ENCODE measurements at regions not wholly inside any gene's neighbourhood (a gene's known extent, or its start where the extent isn't known, plus 50 kb on each side); places are given as distances from the start of the nearest gene placed in this dataset.

DNA sequence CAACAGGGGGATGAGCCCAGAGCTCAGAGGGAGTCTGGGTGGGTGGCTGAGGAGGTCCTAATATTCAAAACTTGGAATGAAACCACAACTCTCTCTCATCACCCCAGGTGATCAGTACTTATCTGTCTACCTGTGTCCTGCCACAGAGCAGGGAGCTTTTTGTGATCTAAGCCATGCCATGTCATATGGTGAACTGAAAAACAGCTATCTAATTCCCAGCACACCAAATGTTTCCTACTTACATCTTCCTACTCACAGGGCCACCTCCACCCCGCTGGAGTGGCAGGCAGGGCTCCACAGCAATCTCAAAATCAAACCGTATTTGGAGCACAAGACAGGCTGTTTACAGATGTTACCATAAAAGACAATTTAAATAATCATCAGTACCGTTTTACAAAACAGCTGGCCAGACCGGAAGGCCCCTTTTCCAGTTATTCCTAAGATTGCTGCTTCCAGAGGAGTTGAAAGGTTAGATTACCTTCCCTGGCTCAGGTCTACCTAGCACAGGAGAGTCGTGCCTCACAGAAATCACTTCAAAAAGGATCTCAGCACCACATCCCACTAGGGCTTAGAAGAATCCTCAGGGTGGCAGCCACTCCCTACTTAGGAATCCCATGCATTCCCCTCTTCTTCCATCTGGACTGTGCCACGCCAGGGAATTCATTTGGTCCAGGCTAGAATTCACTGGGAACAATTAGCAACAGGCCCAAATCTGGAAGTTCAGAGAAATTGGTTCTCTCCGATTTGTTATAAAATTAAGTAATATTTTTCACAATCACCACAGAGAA lies 226.6 kb upstream of the IL12A start:
- Histone ChIP-seq H3K27me3 (ENCODE audit: insufficient read depth) (peaks cover 10% of the 10 kb centered on the region; the same call in 1 of the 2 replicates), H3K27ac (ENCODE audit: low read depth) (no peak overlapping the region), H3K36me3 (ENCODE audit: insufficient read depth) (no peaks in the 10 kb centered on the region), H3K4me2 (peak overlapping the region; percentile 97), H2AFZ (no peak overlapping the region), H3K9me2 (ENCODE audit: insufficient read depth) (0 out of 2 replicates have a peak, but pooled peaks cover 3% of the 10 kb centered on the region), H3K79me2 (replicated peaks; ENCODE audit: insufficient read depth) (peaks cover 8% of the 10 kb centered on the region; the same call in 1 of the 2 replicates), H4K20me1 (replicated peaks; ENCODE audit: insufficient read depth) (peaks cover 8% of the 10 kb centered on the region), H3F3A (replicated peaks; ENCODE audit: low read depth) (0 out of 2 replicates have a peak, but pooled peaks cover 3% of the 10 kb centered on the region), H3K4me3 (peak overlapping the region; percentile 95), H3K4me1 (ENCODE audit: insufficient read depth) (peaks cover 34% of the 10 kb centered on the region)
- DNase-seq (ENCODE audit: low spot score): peak; percentile 54
- Mint-ChIP-seq H3K4me3 (peak overlapping the region; percentile 93), H3K27me3 (ENCODE audit: insufficient read depth, low read depth, poor library complexity) (peaks cover 12% of the 10 kb centered on the region), H3K36me3 (ENCODE audit: low read depth) (peaks cover 3% of the 10 kb centered on the region; the same call in 1 of the 3 replicates), H3K9me3 (peaks cover under 1% of the 10 kb centered on the region; the same call in 2 of the 3 replicates), H3K27ac (no peak overlapping the region), H3K4me1 (peaks cover 37% of the 10 kb centered on the region)
- TF ChIP-seq, protein P1, sequence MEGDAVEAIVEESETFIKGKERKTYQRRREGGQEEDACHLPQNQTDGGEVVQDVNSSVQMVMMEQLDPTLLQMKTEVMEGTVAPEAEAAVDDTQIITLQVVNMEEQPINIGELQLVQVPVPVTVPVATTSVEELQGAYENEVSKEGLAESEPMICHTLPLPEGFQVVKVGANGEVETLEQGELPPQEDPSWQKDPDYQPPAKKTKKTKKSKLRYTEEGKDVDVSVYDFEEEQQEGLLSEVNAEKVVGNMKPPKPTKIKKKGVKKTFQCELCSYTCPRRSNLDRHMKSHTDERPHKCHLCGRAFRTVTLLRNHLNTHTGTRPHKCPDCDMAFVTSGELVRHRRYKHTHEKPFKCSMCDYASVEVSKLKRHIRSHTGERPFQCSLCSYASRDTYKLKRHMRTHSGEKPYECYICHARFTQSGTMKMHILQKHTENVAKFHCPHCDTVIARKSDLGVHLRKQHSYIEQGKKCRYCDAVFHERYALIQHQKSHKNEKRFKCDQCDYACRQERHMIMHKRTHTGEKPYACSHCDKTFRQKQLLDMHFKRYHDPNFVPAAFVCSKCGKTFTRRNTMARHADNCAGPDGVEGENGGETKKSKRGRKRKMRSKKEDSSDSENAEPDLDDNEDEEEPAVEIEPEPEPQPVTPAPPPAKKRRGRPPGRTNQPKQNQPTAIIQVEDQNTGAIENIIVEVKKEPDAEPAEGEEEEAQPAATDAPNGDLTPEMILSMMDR (conservative IDR thresholded peaks at IDR 0.05; ENCODE audit: low read depth in 2 of 2): peak in 1 of 2 experiments; percentile 28; a peak in 1 of 4 replicates
- TF ChIP-seq EZH2phosphoT487 (IDR thresholded peaks at IDR 0.05; ENCODE audit: unreplicated experiment): no peak
- 0 out of 3 replicates have a peak, but pooled peaks have one; percentile 1 for ATAC-seq

DNA sequence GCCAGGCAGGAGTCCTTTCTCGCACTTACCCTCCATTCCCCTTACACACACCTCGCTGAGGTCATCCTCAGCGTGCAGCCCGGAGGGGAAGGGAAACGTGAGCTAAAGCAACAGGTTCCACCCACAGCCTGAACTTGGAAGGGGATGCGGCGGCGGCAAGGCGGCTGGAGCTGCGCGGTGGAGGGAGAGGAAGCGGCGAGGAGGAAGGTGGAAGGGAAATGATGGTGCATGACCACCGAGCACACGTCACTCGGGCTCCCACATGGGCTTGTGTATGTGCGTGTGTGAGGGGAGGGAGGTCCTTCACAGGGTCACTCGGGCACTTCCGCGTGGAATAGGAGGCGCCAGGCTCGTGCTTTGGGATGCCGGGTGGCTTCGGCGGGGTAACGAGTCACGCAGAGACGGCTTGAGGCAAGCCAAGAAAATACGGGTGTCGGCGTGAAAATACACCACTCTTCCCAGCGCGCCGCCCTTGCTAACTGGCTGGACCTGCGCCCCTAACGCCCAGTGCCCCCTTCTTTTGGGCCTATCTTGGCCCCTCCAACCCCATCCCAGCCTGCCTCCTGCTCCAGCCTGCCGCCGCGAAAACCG lies 225.5 kb upstream of the IL12A start:
- peak overlapping the region; percentile 87 for H3K27ac Mint-ChIP-seq
- peak overlapping the region; percentile 95 for H3K4me3 ChIP-seq

More for the DNA sequence above, 225.5 kb upstream of the IL12A start:
- Mint-ChIP-seq H3K27me3 (ENCODE audit: insufficient read depth, low read depth, poor library complexity) (peaks cover 12% of the 10 kb centered on the region), H3K36me3 (ENCODE audit: low read depth) (no peaks in the 10 kb centered on the region), H3K4me1 (peaks cover 40% of the 10 kb centered on the region), H3K4me3 (peak overlapping the region; percentile 93), H3K9me3 (no peaks in the 10 kb centered on the region; the same call in 1 of the 3 replicates)
- peak; percentile 34 for ATAC-seq
- H4K20me1 ChIP-seq (replicated peaks; ENCODE audit: insufficient read depth): peaks cover 8% of the 10 kb centered on the region
- H3K27ac ChIP-seq (ENCODE audit: low read depth): peak overlapping the region; percentile 84; the same call in 1 of the 2 replicates
- peaks cover 19% of the 10 kb centered on the region for H3K79me2 ChIP-seq (replicated peaks; ENCODE audit: insufficient read depth)
- TF ChIP-seq EZH2phosphoT487 (IDR thresholded peaks at IDR 0.05; ENCODE audit: unreplicated experiment) (no peak), CREB1 (CRISPR knock-in tag; IDR thresholded peaks at IDR 0.05; ENCODE audit: low read depth) (peak; percentile 41; the same call in 1 of the 2 replicates)
- H3K36me3 ChIP-seq (ENCODE audit: insufficient read depth): no peaks in the 10 kb centered on the region
- peak overlapping the region; percentile 97 for H3K4me2 ChIP-seq
- peaks cover 34% of the 10 kb centered on the region for H3K4me1 ChIP-seq (ENCODE audit: insufficient read depth)
- DNase-seq (ENCODE audit: low spot score): peak; percentile 69
- peaks cover 10% of the 10 kb centered on the region; the same call in 1 of the 2 replicates for H3K27me3 ChIP-seq (ENCODE audit: insufficient read depth)
- H3F3A ChIP-seq (replicated peaks; ENCODE audit: low read depth): 0 out of 2 replicates have a peak, but pooled peaks cover 3% of the 10 kb centered on the region
- peak overlapping the region; percentile 73; the same call in 1 of the 2 replicates for H2AFZ ChIP-seq
- H3K9me2 ChIP-seq (ENCODE audit: insufficient read depth): no peaks in the 10 kb centered on the region
